MM.1S (cell line): ENCODE measurements at regions not wholly inside any gene's neighbourhood (a gene's known extent, or its start where the extent isn't known, plus 50 kb on each side); places are given as distances from the start of the nearest gene placed in this dataset.

Source experiments
- EZH2 ChIP-seq: fragments of 300-600 bp; sonication (generic); optimal IDR thresholded peaks from 2 replicates; pipeline ENCODE3; 2017; ENCODE audit warnings: low read depth, mild to moderate bottlenecking, antibody characterized with exemption, low read length, mixed read lengths
- TF ChIP-seq, protein P1 (sequence below): fragments of 300-600 bp; sonication (generic); IDR thresholded peaks from 2 replicates; pipeline ENCODE4 v1.5.1; 2016; ENCODE audit warnings: antibody characterized with exemption, low read length, mixed read lengths

DNA sequence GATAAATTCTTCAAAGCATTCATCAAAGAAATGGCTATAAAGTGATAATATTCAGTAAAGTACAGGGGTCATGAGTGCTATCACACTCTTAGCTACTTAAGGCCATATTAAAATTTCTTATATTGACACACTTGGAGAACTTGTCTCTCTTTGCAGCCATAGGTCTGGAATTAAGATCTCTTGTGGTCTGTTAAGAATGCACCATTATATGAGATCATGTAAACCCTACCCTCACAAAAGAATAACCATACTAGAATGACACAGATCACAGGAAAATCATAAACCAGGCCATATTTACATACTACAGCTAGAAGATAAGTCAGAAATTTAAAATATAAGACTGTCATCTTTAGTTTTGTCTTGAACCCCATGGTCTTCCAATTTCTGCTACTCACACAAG, 434.3 kb downstream of the PDGFC start:
- TF ChIP-seq, protein P1, sequence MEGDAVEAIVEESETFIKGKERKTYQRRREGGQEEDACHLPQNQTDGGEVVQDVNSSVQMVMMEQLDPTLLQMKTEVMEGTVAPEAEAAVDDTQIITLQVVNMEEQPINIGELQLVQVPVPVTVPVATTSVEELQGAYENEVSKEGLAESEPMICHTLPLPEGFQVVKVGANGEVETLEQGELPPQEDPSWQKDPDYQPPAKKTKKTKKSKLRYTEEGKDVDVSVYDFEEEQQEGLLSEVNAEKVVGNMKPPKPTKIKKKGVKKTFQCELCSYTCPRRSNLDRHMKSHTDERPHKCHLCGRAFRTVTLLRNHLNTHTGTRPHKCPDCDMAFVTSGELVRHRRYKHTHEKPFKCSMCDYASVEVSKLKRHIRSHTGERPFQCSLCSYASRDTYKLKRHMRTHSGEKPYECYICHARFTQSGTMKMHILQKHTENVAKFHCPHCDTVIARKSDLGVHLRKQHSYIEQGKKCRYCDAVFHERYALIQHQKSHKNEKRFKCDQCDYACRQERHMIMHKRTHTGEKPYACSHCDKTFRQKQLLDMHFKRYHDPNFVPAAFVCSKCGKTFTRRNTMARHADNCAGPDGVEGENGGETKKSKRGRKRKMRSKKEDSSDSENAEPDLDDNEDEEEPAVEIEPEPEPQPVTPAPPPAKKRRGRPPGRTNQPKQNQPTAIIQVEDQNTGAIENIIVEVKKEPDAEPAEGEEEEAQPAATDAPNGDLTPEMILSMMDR, result no peak
- no peak for TF ChIP-seq EZH2
